Caco-2 (cell line): ENCODE measurements at regions not wholly inside any gene's neighbourhood (a gene's known extent, or its start where the extent isn't known, plus 50 kb on each side); places are given as distances from the start of the nearest gene placed in this dataset.

Source experiments
- BruUV-seq: library from RNA; stranded (reverse); fragments of 400-500 nt; replicated peaks from 2 replicates; lab custom pipeline; 2021; lab: Mats Ljungman, UMichigan
- CTCF ChIA-PET: fragments of 300-600 bp; sonication (Branson Sonifier 250); formaldehyde crosslinking; loops from one replicate; lab custom pipeline; 2022; ENCODE audit warnings: antibody characterized with exemption; lab: Charles Lee
- POLR2A ChIA-PET: fragments of 300-600 bp; sonication (Branson Sonifier 250); formaldehyde crosslinking; loops from one replicate; lab custom pipeline; 2022; ENCODE audit warnings: antibody characterized with exemption; lab: Charles Lee
- DNase-seq, 2 experiments: peaks; one replicate each; pipeline versions ENCODE4 v3.0.0 to v3.0.0-alpha.2; 2020 to 2022
- H3K27me3 ChIP-seq: replicated peaks from 2 replicates; pipeline ENCODE4 v1.6.0; 2011; ENCODE audit warnings: low read length; ENCODE audit not compliant: control insufficient read depth, insufficient read depth
- H3K36me3 ChIP-seq: 2 replicates; pipeline ENCODE4 v1.5.1; 2011; ENCODE audit warnings: low read length; ENCODE audit not compliant: control insufficient read depth, insufficient read depth
- H3K4me1 ChIP-seq: fragments of 250-450 bp; sonication (Bioruptor Pico); 2 replicates; pipeline ENCODE4 v1.5.1; 2020; ENCODE audit warnings: mild to moderate bottlenecking
- H3K4me3 ChIP-seq: 2 replicates; pipeline ENCODE4 v1.5.1; 2011; ENCODE audit warnings: low read depth, mild to moderate bottlenecking, control low read depth, low read length
- H3K9me3 ChIP-seq: fragments of 250-450 bp; sonication (Bioruptor Pico); 2 replicates; pipeline ENCODE4 v1.5.1; 2020; ENCODE audit warnings: mild to moderate bottlenecking, moderate library complexity
- H3K27ac Mint-ChIP-seq: one replicate; pipeline ENCODE4 v1.8.0; 2022; ENCODE audit warnings: mixed read lengths; ENCODE audit not compliant: unreplicated experiment
- H3K27me3 Mint-ChIP-seq: one replicate; pipeline ENCODE4 v1.8.0; 2022; ENCODE audit warnings: mixed read lengths; ENCODE audit not compliant: insufficient read depth, unreplicated experiment
- H3K36me3 Mint-ChIP-seq: one replicate; pipeline ENCODE4 v1.8.0; 2022; ENCODE audit warnings: mild to moderate bottlenecking, mixed read lengths; ENCODE audit not compliant: insufficient read depth, unreplicated experiment
- H3K4me1 Mint-ChIP-seq: one replicate; pipeline ENCODE4 v1.8.0; 2022; ENCODE audit warnings: low read depth, mixed read lengths; ENCODE audit not compliant: unreplicated experiment
- H3K4me3 Mint-ChIP-seq: one replicate; pipeline ENCODE4 v1.8.0; 2022; ENCODE audit warnings: mild to moderate bottlenecking, moderate library complexity, mixed read lengths; ENCODE audit not compliant: unreplicated experiment
- H3K9me3 Mint-ChIP-seq: one replicate; pipeline ENCODE4 v1.8.0; 2022; ENCODE audit warnings: mixed read lengths; ENCODE audit not compliant: unreplicated experiment
- CTCF ChIP-seq, 2 experiments: fragments of 200-600 bp in 1 of 2; IDR thresholded peaks; 1 replicate in 1 of 2; 2 replicates in 1 of 2; pipeline versions ENCODE4 v1.5.1 to v1.8.0; 2011 to 2022; ENCODE audit warnings: antibody characterized with exemption in 1 of 2, control low read depth in 1 of 2, inconsistent platforms in 1 of 2, low read depth in 1 of 2, low read length in 1 of 2, mild to moderate bottlenecking in 1 of 2, moderate library complexity in 1 of 2; ENCODE audit not compliant: insufficient read depth in 1 of 2, severe bottlenecking in 1 of 2, unreplicated experiment in 1 of 2
- intact Hi-C: fragments of 100-400 bp; cut with micrococcal nuclease; formaldehyde crosslinking; loops from one replicate; pipeline ENCODE4 v1.10.0; 2022; ENCODE audit not compliant: unreplicated experiment

GRCh38 chr5:180437336-180437735 is 56.8 kb upstream of the CNOT6 start:
- H3K36me3 ChIP-seq, result no peaks in the 10 kb centered on the region
- Mint-ChIP-seq H3K9me3 (no peaks in the 10 kb centered on the region), H3K4me3 (no peak overlapping the region), H3K4me1 (no peaks in the 10 kb centered on the region), H3K27me3 (peaks cover 5% of the 10 kb centered on the region), H3K36me3 (no peaks in the 10 kb centered on the region), H3K27ac (no peak overlapping the region)
- no peaks in the 10 kb centered on the region for H3K27me3 ChIP-seq
- intact Hi-C loops, result no loop called here
- no peak for DNase-seq
- no TSS peak for BruUV-seq
- no peaks in the 10 kb centered on the region for H3K4me1 ChIP-seq
- 0 out of 2 replicates have a peak, but pooled peaks cover 1% of the 10 kb centered on the region for H3K9me3 ChIP-seq
- H3K4me3 ChIP-seq, result no peak overlapping the region
- POLR2A ChIA-PET, result no interaction called here
- no peak for TF ChIP-seq CTCF (IDR thresholded peaks at IDR 0.05; ENCODE audit: insufficient read depth in 1 of 2, low read depth in 1 of 2, low read length in 1 of 2, severe bottlenecking in 1 of 2, unreplicated experiment in 1 of 2)
- CTCF ChIA-PET, result no interaction called here

GRCh38 chr5:180438785-180439780 is 55.1 kb upstream of the CNOT6 start:
- Histone ChIP-seq H3K36me3 (no peaks in the 10 kb centered on the region), H3K27me3 (no peaks in the 10 kb centered on the region), H3K4me1 (no peaks in the 10 kb centered on the region), H3K9me3 (0 out of 2 replicates have a peak, but pooled peaks cover 6% of the 10 kb centered on the region), H3K4me3 (no peak overlapping the region)
- H3K27ac Mint-ChIP-seq, result no peak overlapping the region
- H3K4me3 Mint-ChIP-seq, result no peak overlapping the region
- CTCF ChIA-PET, result no interaction called here
- peaks cover 3% of the 10 kb centered on the region for H3K9me3 Mint-ChIP-seq
- H3K4me1 Mint-ChIP-seq, result no peaks in the 10 kb centered on the region
- H3K27me3 Mint-ChIP-seq, result peaks cover 6% of the 10 kb centered on the region
- H3K36me3 Mint-ChIP-seq, result no peaks in the 10 kb centered on the region
- TF ChIP-seq CTCF (IDR thresholded peaks at IDR 0.05; ENCODE audit: insufficient read depth in 1 of 2, low read depth in 1 of 2, low read length in 1 of 2, severe bottlenecking in 1 of 2, unreplicated experiment in 1 of 2), result no peak
- POLR2A ChIA-PET, result no interaction called here
- BruUV-seq, result no TSS peak
- intact Hi-C loops, result no loop called here
- no peak for DNase-seq

GRCh38 chr5:180439911-180440769 is 54.0 kb upstream of the CNOT6 start:
- peaks cover 10% of the 10 kb centered on the region for H3K9me3 Mint-ChIP-seq
- no peaks in the 10 kb centered on the region for H3K4me1 Mint-ChIP-seq
- ChIA-PET CTCF (interaction anchor here (0.6 kb wide), 1 partner anchor 807 kb away, joined by 3 read pairs; no protein-coding TSS in a partner anchor), POLR2A (no interaction called here)
- no peak overlapping the region for H3K27ac Mint-ChIP-seq
- DNase-seq, result no peak
- 0 out of 2 replicates have a peak, but pooled peaks cover 6% of the 10 kb centered on the region for H3K9me3 ChIP-seq
- BruUV-seq, result no TSS peak
- no peak overlapping the region for H3K4me3 ChIP-seq
- no peaks in the 10 kb centered on the region for H3K4me1 ChIP-seq
- H3K4me3 Mint-ChIP-seq, result no peak overlapping the region
- H3K27me3 Mint-ChIP-seq, result peaks cover 6% of the 10 kb centered on the region
- intact Hi-C loops, result no loop called here
- H3K27me3 ChIP-seq, result no peaks in the 10 kb centered on the region
- H3K36me3 ChIP-seq, result no peaks in the 10 kb centered on the region
- no peaks in the 10 kb centered on the region for H3K36me3 Mint-ChIP-seq
- no peak for TF ChIP-seq CTCF (IDR thresholded peaks at IDR 0.05; ENCODE audit: insufficient read depth in 1 of 2, low read depth in 1 of 2, low read length in 1 of 2, severe bottlenecking in 1 of 2, unreplicated experiment in 1 of 2)
